DND-41 (cell line): ENCODE measurements at regions not wholly inside any gene's neighbourhood (a gene's known extent, or its start where the extent isn't known, plus 50 kb on each side); places are given as distances from the start of the nearest gene placed in this dataset.

ENCODE experiments used
- EZH2 ChIP-seq: IDR thresholded peaks from 3 replicates; pipeline ENCODE4 v1.6.1; 2012; ENCODE audit warnings: borderline replicate concordance, low read depth, mild to moderate bottlenecking, moderate library complexity, low read length, inconsistent platforms; ENCODE audit not compliant: severe bottlenecking
- TF ChIP-seq, protein P1 (sequence below): IDR thresholded peaks from 2 replicates; pipeline ENCODE4 v1.5.1; 2012; ENCODE audit warnings: borderline replicate concordance, low read length, moderate library complexity, mild to moderate bottlenecking; ENCODE audit not compliant: poor library complexity, severe bottlenecking; ENCODE audit errors: extremely low read depth

DNA sequence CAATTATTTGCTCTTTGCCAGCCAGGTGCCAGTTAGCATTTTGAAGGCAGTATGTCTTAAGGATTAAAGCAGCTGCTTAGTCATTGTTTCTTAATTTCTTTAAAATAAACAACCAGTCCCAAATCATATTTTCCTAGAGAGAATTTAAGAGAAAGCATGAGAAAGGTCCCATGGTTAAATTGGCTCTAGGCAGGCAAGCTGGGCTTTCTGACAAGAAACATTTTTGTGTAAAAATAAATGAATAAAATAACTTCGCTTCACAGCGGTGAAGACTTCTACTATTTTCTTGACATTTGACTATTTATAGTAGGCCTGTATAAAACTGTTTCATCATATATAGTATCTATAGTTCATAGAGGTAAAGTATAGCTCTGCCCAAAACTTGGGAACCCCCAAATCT lies 617.7 kb upstream of the C9orf72 start:
- TF ChIP-seq, protein P1, sequence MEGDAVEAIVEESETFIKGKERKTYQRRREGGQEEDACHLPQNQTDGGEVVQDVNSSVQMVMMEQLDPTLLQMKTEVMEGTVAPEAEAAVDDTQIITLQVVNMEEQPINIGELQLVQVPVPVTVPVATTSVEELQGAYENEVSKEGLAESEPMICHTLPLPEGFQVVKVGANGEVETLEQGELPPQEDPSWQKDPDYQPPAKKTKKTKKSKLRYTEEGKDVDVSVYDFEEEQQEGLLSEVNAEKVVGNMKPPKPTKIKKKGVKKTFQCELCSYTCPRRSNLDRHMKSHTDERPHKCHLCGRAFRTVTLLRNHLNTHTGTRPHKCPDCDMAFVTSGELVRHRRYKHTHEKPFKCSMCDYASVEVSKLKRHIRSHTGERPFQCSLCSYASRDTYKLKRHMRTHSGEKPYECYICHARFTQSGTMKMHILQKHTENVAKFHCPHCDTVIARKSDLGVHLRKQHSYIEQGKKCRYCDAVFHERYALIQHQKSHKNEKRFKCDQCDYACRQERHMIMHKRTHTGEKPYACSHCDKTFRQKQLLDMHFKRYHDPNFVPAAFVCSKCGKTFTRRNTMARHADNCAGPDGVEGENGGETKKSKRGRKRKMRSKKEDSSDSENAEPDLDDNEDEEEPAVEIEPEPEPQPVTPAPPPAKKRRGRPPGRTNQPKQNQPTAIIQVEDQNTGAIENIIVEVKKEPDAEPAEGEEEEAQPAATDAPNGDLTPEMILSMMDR, result no peak
- TF ChIP-seq EZH2, result no peak
